ENCODE measurements at regions not wholly inside any gene's neighbourhood (a gene's known extent, or its start where the extent isn't known, plus 50 kb on each side); places are given as distances from the start of the nearest gene placed in this dataset.

DNA sequence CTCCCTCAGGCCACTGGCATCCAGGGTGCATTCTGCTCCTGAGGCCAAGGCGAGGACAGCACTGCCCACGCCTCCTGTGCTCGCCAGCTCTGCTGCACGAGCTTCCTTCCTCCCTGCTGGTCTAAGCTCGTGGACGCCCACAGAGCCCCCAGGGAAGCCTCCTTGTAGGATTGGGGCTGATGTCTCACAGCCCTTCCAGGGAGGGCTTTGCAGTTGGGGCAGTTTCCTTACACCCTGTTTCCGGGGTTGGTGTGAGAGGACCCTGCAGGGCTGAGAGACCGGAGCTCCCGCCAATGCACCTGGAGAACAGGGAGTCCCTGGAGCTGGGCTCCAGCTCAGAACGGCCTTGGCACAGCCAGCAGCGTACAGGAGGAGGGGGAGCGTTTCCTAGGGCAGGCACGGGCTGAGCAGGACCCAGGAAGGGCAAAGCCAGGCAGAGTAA, 172.4 kb upstream of the PDE10A start:
- 23 to 24% methylated on average over 13 of the region's 13 CpGs for WGBS, 2 experiments (ENCODE audit: low coverage in 1 of 2, low lambda C conversion rate in 2 of 2, missing lambda C conversion rate in 2 of 2)
- in situ Hi-C loops (cut with MboI), result no loop called here
- H3K4me1 ChIP-seq (ENCODE audit: insufficient read depth), result no peaks in the 10 kb centered on the region
- no peaks in the 10 kb centered on the region for H3K9me3 ChIP-seq (ENCODE audit: low read depth)
- no peak for TF ChIP-seq EZH2phosphoT487 (IDR thresholded peaks at IDR 0.05; ENCODE audit: insufficient read depth, low read depth)
- H2AFZ ChIP-seq, result no peak overlapping the region
- H4K20me1 ChIP-seq (ENCODE audit: insufficient read depth), result no peaks in the 10 kb centered on the region
- H3K36me3 ChIP-seq (ENCODE audit: low read depth), result no peaks in the 10 kb centered on the region
- no peak overlapping the region for H3K4me3 ChIP-seq
- no peaks in the 10 kb centered on the region for H3K79me2 ChIP-seq (ENCODE audit: insufficient read depth)
- DNase-seq, result no peak
- no peaks in the 10 kb centered on the region for H3F3A ChIP-seq (ENCODE audit: insufficient read depth)
- H3K9me2 ChIP-seq (ENCODE audit: insufficient read depth), result no peaks in the 10 kb centered on the region
- no peak overlapping the region for H3K9ac ChIP-seq
- no peak overlapping the region for H3K27ac ChIP-seq
- H3K27me3 ChIP-seq (replicated peaks; ENCODE audit: insufficient read depth), result no peaks in the 10 kb centered on the region
- H3K4me2 ChIP-seq (ENCODE audit: unreplicated experiment), result no peak overlapping the region

DNA sequence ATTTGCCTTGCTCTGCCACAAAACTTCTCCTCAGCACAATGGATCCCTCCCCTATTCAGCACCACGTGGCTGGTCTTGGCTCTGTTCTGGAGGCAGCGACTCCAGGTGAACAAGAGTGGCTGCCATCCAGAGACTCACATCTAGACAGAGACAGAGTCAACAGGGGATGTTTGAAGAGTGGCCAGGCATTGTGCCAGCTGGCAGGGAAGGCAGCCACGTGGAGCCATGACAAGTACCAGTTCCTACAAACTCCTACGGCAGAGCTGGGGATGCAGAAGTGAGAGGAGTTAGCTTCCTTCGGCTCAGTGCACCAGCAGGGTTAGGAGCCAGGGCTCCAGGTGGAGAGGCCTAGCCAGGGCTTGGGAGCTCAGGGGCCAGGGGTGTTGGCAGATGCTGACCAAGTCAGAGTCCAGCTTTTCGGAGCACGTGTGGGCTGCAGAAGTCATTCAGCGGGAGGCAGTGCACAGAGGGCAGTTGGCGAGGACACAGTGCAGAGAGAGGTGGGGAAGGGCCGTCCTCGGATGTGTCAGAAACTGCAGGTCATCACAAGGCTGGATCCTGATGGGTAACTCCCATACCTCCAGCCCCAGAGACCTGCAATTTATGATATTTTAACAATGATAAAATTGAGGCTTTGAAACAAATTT, 171.7 kb upstream of the PDE10A start:
- Histone ChIP-seq H3K9me3 (ENCODE audit: low read depth) (no peaks in the 10 kb centered on the region), H2AFZ (no peak overlapping the region), H3K9ac (no peak overlapping the region), H3K27ac (no peak overlapping the region), H3K4me1 (ENCODE audit: insufficient read depth) (no peaks in the 10 kb centered on the region), H3F3A (ENCODE audit: insufficient read depth) (no peaks in the 10 kb centered on the region), H4K20me1 (ENCODE audit: insufficient read depth) (no peaks in the 10 kb centered on the region), H3K27me3 (replicated peaks; ENCODE audit: insufficient read depth) (no peaks in the 10 kb centered on the region), H3K4me3 (no peak overlapping the region), H3K79me2 (ENCODE audit: insufficient read depth) (no peaks in the 10 kb centered on the region), H3K4me2 (ENCODE audit: unreplicated experiment) (no peak overlapping the region), H3K9me2 (ENCODE audit: insufficient read depth) (no peaks in the 10 kb centered on the region), H3K36me3 (ENCODE audit: low read depth) (no peaks in the 10 kb centered on the region)
- in situ Hi-C loops (cut with MboI), result no loop called here
- 10 to 15% methylated on average over 11 of the region's 11 CpGs for WGBS, 2 experiments (ENCODE audit: low coverage in 1 of 2, low lambda C conversion rate in 2 of 2, missing lambda C conversion rate in 2 of 2)
- TF ChIP-seq EZH2phosphoT487 (IDR thresholded peaks at IDR 0.05; ENCODE audit: insufficient read depth, low read depth) (no peak), EZH2 (IDR thresholded peaks at IDR 0.05; ENCODE audit: insufficient read depth, poor library complexity, severe bottlenecking) (no peak)
- no peak for DNase-seq

DNA sequence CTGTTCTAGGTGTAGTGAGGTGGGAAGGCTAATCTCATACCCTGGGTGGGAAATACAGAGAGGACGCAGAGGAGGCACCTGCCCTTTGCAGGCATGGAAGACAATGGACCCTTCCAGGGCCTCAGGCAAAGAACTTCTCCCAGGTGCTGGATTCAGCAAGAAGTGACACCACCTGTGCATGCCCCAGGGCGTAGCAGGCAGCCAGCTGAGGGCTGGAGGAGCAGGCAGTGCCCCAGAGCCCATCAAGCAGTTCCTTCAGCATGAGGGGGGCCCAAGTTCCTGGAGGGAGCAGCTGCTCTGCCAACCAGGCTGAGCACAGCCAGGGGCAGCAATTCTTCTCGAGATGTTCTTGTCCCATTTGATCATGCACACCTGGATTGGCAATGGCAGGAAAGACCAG, 170.3 kb upstream of the PDE10A start:
- in situ Hi-C loops (cut with MboI), result no loop called here
- TF ChIP-seq EZH2phosphoT487 (IDR thresholded peaks at IDR 0.05; ENCODE audit: insufficient read depth, low read depth), result no peak
- no peak for TF ChIP-seq EZH2 (IDR thresholded peaks at IDR 0.05; ENCODE audit: insufficient read depth, poor library complexity, severe bottlenecking)
- Histone ChIP-seq H3K27ac (no peak overlapping the region), H4K20me1 (ENCODE audit: insufficient read depth) (no peaks in the 10 kb centered on the region), H3K9ac (no peak overlapping the region), H3K36me3 (ENCODE audit: low read depth) (no peaks in the 10 kb centered on the region), H3K9me2 (ENCODE audit: insufficient read depth) (no peaks in the 10 kb centered on the region), H3K4me2 (ENCODE audit: unreplicated experiment) (no peak overlapping the region), H3K4me1 (ENCODE audit: insufficient read depth) (no peaks in the 10 kb centered on the region), H2AFZ (no peak overlapping the region), H3K79me2 (ENCODE audit: insufficient read depth) (no peaks in the 10 kb centered on the region), H3K9me3 (ENCODE audit: low read depth) (no peaks in the 10 kb centered on the region), H3K27me3 (replicated peaks; ENCODE audit: insufficient read depth) (no peaks in the 10 kb centered on the region), H3K4me3 (no peak overlapping the region), H3F3A (ENCODE audit: insufficient read depth) (no peaks in the 10 kb centered on the region)
- DNase-seq, result no peak
- WGBS, 2 experiments (ENCODE audit: low coverage in 1 of 2, low lambda C conversion rate in 2 of 2, missing lambda C conversion rate in 2 of 2), result 6 to 25% methylated on average over 3 of the region's 3 CpGs

DNA sequence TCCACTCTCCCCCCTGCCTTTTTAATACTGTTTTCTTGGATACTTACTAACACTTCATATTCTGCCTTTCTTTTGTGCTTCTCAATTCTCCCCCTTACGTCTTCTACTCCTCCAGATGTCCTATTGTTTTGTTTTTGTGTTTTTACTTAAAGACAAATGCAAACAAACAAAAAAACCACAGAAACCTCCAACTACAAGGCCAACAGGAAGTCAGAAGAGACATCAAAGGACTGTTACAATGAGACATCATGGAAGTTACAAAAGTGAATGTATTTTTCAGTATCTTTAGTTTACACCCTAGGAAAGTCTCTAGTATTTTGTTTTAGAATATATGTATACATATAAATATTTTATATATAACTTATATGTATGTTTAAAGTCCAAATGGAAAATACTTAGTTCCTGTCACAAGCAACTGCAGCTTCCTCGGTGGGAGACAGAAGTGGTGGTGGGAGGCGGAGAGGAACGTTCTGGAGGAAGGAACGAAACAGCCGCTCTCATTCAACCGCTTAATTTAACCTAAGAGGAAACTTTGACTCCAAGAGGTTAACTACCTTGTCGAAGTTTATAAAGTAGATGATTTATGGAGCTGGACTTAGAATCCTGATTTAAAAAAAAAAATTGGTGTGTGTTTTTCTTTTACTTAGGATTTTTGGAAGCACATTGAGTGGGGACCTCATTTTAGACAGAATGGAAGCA, 168.9 kb upstream of the PDE10A start:
- no peaks in the 10 kb centered on the region for H3K9me2 ChIP-seq (ENCODE audit: insufficient read depth)
- H3K9me3 ChIP-seq (ENCODE audit: low read depth), result no peaks in the 10 kb centered on the region
- no peaks in the 10 kb centered on the region for H3K79me2 ChIP-seq (ENCODE audit: insufficient read depth)
- TF ChIP-seq EZH2 (IDR thresholded peaks at IDR 0.05; ENCODE audit: insufficient read depth, poor library complexity, severe bottlenecking) (no peak), EZH2phosphoT487 (IDR thresholded peaks at IDR 0.05; ENCODE audit: insufficient read depth, low read depth) (no peak)
- no peaks in the 10 kb centered on the region for H4K20me1 ChIP-seq (ENCODE audit: insufficient read depth)
- DNase-seq, result no peak
- no peak overlapping the region for H3K9ac ChIP-seq
- no peaks in the 10 kb centered on the region for H3F3A ChIP-seq (ENCODE audit: insufficient read depth)
- H3K27ac ChIP-seq, result no peak overlapping the region
- 47 to 54% methylated on average over 8 of the region's 8 CpGs for WGBS, 2 experiments (ENCODE audit: low coverage in 1 of 2, low lambda C conversion rate in 2 of 2, missing lambda C conversion rate in 2 of 2)
- H2AFZ ChIP-seq, result no peak overlapping the region
- no peak overlapping the region for H3K4me3 ChIP-seq
- no peak overlapping the region for H3K4me2 ChIP-seq (ENCODE audit: unreplicated experiment)
- no peaks in the 10 kb centered on the region for H3K4me1 ChIP-seq (ENCODE audit: insufficient read depth)
- H3K27me3 ChIP-seq (replicated peaks; ENCODE audit: insufficient read depth), result no peaks in the 10 kb centered on the region
- H3K36me3 ChIP-seq (ENCODE audit: low read depth), result no peaks in the 10 kb centered on the region
- in situ Hi-C loops (cut with MboI), result no loop called here
